ENCODE measurements at regions not wholly inside any gene's neighbourhood (a gene's known extent, or its start where the extent isn't known, plus 50 kb on each side); places are given as distances from the start of the nearest gene placed in this dataset.

DNA sequence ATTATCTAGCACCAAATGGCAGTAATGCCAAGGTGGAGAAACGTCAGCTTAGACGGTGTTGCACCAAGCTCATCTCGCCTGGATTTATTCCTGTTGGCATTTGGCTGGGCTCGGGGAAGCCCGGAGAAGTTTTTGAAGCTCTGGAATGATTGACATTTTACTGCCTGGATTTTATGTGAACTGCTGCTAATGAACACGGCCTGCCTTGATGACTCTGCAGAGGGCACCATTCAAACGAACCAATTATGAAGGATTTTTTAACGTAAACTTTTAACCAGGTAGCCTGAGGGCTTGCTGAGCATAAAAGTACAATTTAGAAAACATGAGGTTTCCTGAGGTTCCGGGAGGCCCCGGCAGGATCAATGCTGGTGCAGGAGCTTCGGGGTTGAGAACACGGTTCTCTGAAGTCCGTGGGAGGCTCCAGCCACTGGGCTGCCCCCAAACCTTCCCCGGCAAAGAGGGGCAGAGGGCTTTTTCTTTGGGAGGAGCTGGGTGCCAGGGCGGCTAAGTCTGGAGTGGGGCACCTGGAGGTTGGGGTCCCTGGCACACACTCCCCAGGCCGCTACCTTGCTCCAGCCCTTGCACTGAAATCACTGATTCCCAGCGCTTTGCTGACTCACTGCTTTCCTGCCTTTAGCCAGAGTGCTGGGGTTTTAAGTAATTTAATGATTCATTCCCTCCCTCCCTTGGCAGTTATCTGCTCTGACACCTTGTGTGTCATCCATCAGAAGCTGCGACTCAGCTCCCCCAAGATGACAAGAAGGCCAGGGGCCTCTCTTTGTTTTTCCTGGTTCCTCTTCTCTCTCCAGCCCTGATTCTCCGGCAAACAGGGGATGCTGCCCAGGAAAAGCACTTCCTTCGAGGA is 161.2 kb upstream of the IRX3 start:
- TF ChIP-seq EZH2 (IDR thresholded peaks at IDR 0.05; ENCODE audit: insufficient read depth, poor library complexity, severe bottlenecking) = no peak
- no peak for TF ChIP-seq EZH2phosphoT487 (IDR thresholded peaks at IDR 0.05; ENCODE audit: insufficient read depth, low read depth)

Measured in GM23248 (cell line).